Rectal smooth muscle tissue (tissue), 1 donor: ENCODE measurements at regions not wholly inside any gene's neighbourhood (a gene's known extent, or its start where the extent isn't known, plus 50 kb on each side); places are given as distances from the start of the nearest gene placed in this dataset.

Experiments used
- H3K27ac ChIP-seq: one replicate; pipeline ENCODE4 v1.7.0; 2013; ENCODE audit warnings: low read depth, low read length, inconsistent platforms
- H3K27me3 ChIP-seq: one replicate; pipeline ENCODE4 v1.7.0; 2013; ENCODE audit warnings: low read length; ENCODE audit not compliant: control insufficient read depth, insufficient read depth
- H3K36me3 ChIP-seq: one replicate; pipeline ENCODE4 v1.7.0; 2013; ENCODE audit warnings: low read length; ENCODE audit not compliant: control insufficient read depth, insufficient read depth
- H3K4me1 ChIP-seq: one replicate; pipeline ENCODE4 v1.7.0; 2013; ENCODE audit warnings: low read length; ENCODE audit not compliant: control insufficient read depth, insufficient read depth
- H3K4me3 ChIP-seq: one replicate; pipeline ENCODE4 v1.7.0; 2013; ENCODE audit warnings: low read length
- H3K9ac ChIP-seq: one replicate; pipeline ENCODE4 v1.7.0; 2013; ENCODE audit warnings: low read length

DNA sequence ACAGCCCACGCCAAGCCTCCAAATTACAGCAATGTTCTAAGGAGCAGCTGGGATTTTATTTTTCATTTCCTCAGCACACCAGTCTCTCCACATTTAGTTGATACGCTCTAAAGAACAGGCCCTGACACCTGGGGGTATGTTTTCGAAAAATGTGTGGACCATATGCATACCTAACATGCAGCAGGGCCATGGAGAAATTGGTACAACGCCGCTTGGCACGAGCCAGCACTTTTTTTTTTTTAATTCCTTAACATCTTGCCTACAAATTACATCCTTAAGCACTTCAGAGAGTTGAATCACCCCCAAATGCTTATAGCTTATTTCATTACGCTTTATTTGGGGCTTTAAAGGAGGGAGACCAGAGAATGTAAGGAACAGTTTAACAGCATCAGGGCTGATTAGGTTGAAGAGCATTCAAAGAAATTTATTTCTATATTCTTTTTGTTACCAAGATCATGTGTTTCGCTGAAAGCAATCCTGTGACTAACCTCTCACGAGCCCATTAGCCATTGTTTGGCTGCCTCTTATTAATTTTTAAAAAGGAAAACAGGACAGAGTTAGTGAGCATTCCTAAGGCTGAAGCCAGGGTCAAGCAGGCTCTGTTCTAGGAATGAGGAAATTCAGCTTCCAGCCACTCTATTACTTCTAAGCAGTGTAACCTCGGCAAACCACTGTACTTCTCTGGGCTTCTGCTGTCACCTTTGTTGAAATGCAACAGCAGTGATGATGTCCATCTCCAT is 173.8 kb downstream of the ACTL7B start:
- no peak overlapping the region for H3K9ac ChIP-seq
- no peaks in the 10 kb centered on the region for H3K4me1 ChIP-seq
- no peak overlapping the region for H3K4me3 ChIP-seq
- H3K27ac ChIP-seq, result no peak overlapping the region
- H3K36me3 ChIP-seq, result no peaks in the 10 kb centered on the region
- H3K27me3 ChIP-seq, result no peaks in the 10 kb centered on the region

DNA sequence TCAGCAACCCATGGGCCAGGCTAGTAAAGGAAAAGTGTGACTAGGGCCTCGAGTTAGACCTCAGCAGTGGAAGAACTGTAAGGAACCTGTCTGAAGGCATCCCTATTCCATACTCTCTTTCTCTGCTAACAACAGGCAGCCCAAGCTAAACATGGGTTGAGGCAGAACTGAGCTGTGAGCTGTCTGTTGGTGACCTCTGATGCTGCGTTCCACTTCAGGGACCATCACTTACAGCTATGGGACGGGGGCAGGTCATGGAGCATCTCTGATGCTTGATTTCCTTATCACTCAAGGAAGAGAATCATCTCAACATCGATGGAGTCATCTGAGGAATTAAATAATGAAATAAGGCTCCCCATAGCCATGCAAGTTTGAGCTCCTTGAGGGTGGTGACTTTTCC is 174.8 kb downstream of the ACTL7B start:
- Histone ChIP-seq H3K27ac (no peak overlapping the region), H3K27me3 (no peaks in the 10 kb centered on the region), H3K36me3 (no peaks in the 10 kb centered on the region)

DNA sequence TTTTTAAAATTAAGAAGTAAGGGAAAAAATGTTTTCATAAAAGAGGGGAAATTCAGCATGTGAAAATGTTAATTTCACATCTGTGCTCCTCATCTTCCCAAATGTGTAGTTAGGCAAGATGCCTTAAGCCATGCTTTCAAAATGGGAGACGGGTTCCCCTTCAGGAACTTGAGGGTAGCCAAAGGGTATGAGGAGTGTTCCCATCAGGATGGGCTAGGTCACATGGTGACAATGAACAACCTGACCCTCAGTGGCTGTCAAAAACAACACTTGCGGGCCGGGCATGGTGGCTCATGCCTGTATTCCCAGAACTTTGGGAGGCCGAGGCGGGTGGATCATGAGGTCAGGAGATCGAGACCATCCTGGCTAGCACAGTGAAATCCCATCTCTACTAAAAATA is 178.0 kb downstream of the ACTL7B start:
- Histone ChIP-seq H3K4me1 (no peaks in the 10 kb centered on the region), H3K36me3 (no peaks in the 10 kb centered on the region), H3K27ac (no peak overlapping the region), H3K27me3 (no peaks in the 10 kb centered on the region), H3K9ac (no peak overlapping the region), H3K4me3 (no peak overlapping the region)

More for the DNA sequence above, 174.8 kb downstream of the ACTL7B start:
- no peak overlapping the region for H3K4me3 ChIP-seq
- no peak overlapping the region for H3K9ac ChIP-seq
- no peaks in the 10 kb centered on the region for H3K4me1 ChIP-seq

DNA sequence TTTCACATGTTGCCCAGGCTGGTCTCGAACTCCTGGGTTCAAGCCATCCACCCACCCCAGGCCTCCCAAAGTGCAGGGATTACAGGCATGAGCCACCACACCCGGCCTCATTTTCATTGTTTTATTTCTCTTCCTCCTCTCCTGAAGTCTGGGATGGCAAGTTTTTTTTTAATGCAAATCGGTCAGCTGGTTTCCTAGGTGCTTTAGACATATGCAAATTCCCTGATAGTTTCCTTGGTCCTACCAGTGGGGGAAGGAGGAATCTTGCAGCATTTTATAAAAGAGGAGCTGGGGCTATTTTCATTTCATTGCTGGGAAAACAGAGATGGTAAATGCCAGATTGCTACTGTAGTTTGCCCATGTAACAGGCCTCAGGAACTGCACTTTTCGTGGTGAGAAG is 179.4 kb downstream of the ACTL7B start:
- no peak overlapping the region for H3K4me3 ChIP-seq
- H3K27ac ChIP-seq, result no peak overlapping the region
- no peaks in the 10 kb centered on the region for H3K4me1 ChIP-seq
- H3K27me3 ChIP-seq, result no peaks in the 10 kb centered on the region
- no peak overlapping the region for H3K9ac ChIP-seq
- H3K36me3 ChIP-seq, result no peaks in the 10 kb centered on the region

DNA sequence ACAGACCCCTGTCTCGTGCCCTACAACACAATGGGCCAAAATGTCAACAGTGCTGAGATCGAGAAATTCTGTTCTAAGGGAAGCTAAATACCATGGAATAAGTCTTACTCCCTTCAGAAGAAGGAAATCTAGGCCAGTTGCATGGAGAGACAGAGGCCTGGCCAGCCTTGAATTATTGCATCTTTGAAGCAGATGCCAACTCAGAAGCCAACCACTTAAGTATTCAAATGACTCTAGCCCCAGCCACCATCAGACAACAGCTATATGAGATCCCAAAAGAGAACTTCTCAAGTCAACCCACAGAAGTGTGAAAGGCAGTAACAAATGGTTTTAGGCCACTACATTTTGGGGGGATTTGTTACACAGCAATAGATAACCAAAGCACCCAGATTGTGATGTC is 180.1 kb downstream of the ACTL7B start:
- Histone ChIP-seq H3K4me3 (no peak overlapping the region), H3K27me3 (no peaks in the 10 kb centered on the region), H3K36me3 (no peaks in the 10 kb centered on the region), H3K9ac (no peak overlapping the region), H3K4me1 (no peaks in the 10 kb centered on the region), H3K27ac (no peak overlapping the region)

DNA sequence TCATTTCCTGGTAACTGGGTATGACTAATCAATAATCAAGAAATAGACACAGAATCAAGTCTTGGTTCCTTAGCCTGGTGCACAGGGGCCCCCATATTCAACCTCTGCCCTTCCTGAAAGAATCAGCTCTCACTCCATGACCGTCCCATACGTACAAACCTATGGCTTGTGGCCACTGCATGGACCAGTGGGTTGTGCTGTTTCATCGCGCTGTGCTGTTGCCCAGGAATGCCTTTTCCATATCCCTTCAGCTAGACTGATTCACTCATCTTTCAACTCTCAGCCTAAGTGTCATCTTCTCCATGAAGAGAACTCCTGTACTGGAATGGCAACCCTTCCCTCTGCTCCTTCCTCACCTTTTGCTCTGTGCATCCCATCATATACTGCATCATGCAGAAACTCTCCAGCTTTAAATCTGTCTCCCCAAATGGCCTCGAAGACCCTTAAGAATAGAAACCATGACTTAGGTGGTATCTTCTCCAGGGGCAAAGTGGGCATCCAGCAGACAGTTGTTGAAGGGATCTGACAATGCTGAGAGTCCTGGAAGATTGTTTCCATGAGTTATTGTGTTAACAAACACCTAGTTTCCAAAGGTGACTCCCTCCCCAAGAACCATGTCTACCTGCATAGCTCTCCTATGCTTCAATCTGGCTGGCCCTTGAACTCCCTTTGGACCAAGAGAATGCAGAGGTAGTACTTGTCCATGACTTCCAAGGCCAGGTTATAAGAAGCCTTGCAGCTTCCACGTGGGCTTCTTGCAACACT is 180.8 kb downstream of the ACTL7B start:
- Histone ChIP-seq H3K27ac (no peak overlapping the region), H3K27me3 (no peaks in the 10 kb centered on the region), H3K4me3 (no peak overlapping the region), H3K36me3 (no peaks in the 10 kb centered on the region), H3K9ac (no peak overlapping the region), H3K4me1 (no peaks in the 10 kb centered on the region)

DNA sequence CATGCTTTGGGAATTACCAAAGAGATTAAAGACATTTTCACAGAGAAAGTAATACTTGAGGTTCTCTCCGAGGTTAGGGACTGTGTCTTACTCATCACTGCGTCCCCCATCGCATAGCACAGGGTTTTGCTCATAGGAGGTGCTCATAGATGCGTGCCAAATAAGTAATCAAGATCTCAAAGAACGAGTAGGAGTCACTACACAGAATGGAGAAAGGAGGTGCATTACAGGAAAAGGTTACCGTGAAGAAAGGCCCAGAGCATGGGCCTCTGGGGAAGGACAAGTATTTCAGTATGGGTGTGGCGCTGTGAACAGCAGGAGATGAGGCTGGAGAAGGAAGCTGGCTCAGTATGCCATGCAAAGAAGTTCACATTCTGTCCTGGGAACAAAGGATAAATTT is 182.4 kb downstream of the ACTL7B start:
- Histone ChIP-seq H3K27ac (no peak overlapping the region), H3K4me1 (no peaks in the 10 kb centered on the region), H3K4me3 (no peak overlapping the region)

DNA sequence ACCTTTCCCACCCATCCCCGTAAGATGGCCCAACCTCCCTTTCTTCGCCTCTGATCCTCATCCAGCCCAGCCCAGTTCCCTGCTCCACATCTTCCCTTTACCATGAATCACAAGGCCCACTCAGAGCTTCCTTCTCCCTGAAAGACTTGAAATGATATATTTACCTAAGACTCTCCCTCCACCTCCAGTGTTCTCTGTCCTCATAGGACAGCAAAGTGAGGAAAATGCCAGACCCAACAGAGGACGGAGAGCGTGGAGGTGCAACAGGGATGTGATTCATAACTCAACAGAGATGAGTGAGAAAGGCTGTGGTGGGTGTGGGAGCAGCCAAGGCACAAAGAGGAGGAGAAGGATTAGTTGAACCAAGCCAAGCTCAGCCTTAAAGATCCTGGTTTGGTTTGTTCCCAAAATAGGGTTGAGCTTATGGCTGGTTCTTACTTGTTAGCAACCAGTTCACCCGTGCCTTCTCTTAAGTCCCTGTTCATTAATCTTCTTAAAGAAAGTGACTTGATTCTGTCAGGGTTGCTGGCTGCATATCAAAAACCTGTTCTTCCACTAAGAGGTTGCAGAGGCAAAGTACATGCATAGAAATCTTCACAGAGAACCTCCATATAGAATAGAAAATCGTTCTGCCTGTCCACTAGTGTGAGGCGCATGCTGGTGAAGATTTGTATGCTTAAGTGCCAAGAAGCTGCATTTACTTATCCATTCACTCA is 183.2 kb downstream of the ACTL7B start:
- H3K9ac ChIP-seq, result no peak overlapping the region
- H3K4me3 ChIP-seq, result no peak overlapping the region
- H3K27me3 ChIP-seq, result no peaks in the 10 kb centered on the region
- H3K4me1 ChIP-seq, result no peaks in the 10 kb centered on the region
- H3K36me3 ChIP-seq, result no peaks in the 10 kb centered on the region
- no peak overlapping the region for H3K27ac ChIP-seq

More for the DNA sequence above, 182.4 kb downstream of the ACTL7B start:
- H3K9ac ChIP-seq, result no peak overlapping the region
- H3K27me3 ChIP-seq, result no peaks in the 10 kb centered on the region
- H3K36me3 ChIP-seq, result no peaks in the 10 kb centered on the region

DNA sequence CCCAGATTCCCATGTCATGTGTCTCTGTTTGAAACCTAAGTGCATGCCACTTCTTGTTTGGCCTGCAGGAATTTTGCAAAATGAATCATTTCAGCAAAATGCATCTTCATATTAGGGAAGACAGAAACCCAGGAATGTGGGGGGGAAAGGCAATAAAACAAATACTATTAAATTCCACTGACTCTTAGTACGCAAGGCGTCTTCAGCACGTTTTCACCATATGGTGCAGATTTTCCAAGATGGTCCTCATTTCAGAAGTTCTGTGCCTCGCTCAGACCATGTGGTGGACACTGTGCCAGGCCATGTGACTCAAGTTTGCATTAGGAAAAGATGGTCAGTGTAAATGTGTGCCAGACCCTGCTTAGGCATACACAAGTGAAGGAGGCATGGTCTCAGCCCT is 184.0 kb downstream of the ACTL7B start:
- Histone ChIP-seq H3K36me3 (no peaks in the 10 kb centered on the region), H3K4me1 (no peaks in the 10 kb centered on the region), H3K27me3 (no peaks in the 10 kb centered on the region), H3K9ac (no peak overlapping the region), H3K27ac (no peak overlapping the region), H3K4me3 (no peak overlapping the region)

DNA sequence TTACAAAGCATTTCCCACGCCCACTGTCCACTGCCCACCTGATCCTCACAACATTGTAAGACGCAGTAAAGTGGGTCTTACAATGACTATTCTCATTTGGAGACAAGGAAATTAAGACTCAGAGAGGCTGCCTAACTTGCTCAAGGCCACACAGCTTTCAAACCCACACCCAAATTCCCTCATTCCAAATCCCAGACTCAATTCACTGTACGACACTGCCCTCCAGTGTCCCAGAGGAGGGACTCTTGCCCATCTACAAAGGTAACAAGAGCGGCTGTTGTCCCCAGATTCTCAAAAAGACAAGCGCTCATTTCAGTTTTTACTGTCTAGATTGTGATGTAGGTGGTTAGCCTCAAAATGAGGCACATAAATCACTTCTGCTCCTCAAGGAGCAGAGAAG is 184.6 kb downstream of the ACTL7B start:
- no peak overlapping the region for H3K27ac ChIP-seq
- no peaks in the 10 kb centered on the region for H3K4me1 ChIP-seq
- no peak overlapping the region for H3K4me3 ChIP-seq
- no peaks in the 10 kb centered on the region for H3K27me3 ChIP-seq
- no peak overlapping the region for H3K9ac ChIP-seq
- no peaks in the 10 kb centered on the region for H3K36me3 ChIP-seq

DNA sequence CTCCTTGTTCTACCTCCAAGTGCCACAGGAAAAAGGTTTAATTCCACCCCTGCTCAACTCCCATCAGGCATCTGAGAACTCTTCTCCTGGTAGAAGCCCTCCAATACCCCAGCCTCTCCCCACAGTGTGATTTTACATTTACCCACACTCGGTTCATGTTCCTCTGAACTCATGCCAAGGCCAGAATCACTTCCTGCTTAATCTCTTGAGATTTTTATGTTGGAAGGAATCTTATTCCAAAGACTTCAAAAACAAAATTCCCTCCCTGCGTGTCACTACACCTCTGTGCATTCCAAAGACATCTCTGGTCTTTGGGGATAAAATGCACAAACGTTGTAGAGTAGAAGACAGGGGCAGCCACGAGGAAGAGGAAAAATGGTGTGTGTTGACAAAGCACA is 186.8 kb downstream of the ACTL7B start:
- H3K27ac ChIP-seq, result no peak overlapping the region

DNA sequence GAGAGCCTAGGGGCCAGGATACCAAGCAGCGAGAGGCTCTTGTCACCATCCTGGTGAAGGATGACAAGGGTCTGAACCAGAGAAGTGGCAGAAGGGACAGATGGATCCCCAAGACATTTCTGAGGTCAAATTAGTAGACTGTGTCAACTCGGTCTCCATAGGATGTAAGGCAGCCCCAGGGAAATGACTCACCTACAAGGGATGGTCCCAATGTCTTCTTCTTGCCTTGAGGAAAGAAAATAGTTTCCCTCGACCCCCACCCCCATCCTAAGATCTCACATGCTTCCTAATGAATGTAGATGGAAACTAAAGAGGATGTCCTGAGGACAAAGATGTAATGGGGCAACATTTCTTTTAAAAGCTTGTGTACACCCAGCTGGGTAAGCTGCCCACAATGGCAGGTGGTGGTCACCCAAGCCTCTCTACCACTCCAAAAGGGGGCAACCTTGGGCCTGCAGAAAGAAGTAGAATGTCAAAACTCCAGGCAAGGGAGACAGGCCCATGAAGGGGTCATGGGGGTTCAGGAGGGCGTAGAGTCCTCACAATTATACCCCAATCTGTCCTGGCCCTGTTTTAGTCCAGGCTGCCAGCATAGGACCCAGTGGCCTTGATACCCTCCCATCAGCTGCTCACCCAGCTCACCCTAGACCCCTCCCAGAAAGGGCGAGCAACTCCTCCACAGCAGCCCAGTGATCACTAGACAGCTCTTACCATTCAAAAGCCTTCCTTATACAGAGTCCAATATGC is 187.4 kb downstream of the ACTL7B start:
- H3K4me1 ChIP-seq, result no peaks in the 10 kb centered on the region
- no peaks in the 10 kb centered on the region for H3K27me3 ChIP-seq
- no peaks in the 10 kb centered on the region for H3K36me3 ChIP-seq
- no peak overlapping the region for H3K9ac ChIP-seq
- no peak overlapping the region for H3K27ac ChIP-seq
- H3K4me3 ChIP-seq, result no peak overlapping the region

More for the DNA sequence above, 186.8 kb downstream of the ACTL7B start:
- Histone ChIP-seq H3K36me3 (no peaks in the 10 kb centered on the region), H3K9ac (no peak overlapping the region), H3K4me3 (no peak overlapping the region), H3K27me3 (no peaks in the 10 kb centered on the region), H3K4me1 (no peaks in the 10 kb centered on the region)
